Motor neuron (in vitro differentiated cells): ENCODE measurements at regions not wholly inside any gene's neighbourhood (a gene's known extent, or its start where the extent isn't known, plus 50 kb on each side); places are given as distances from the start of the nearest gene placed in this dataset.
"Not testable (repeated sequence)": the region's sequence is repeated elsewhere in the genome, so short reads cannot be mapped to it uniquely, and the experiment has no call there.

Experiments
- ATAC-seq, 8 experiments: fragments of 200-7000 bp; cut with Tn5 transposase; replicated peaks in 6 of 8; 2 replicates each; pipeline ENCODE4 v1.8.0; 2021; ENCODE audit warnings: mild to moderate bottlenecking in 8 of 8, moderate library complexity in 8 of 8
- H3K27ac ChIP-seq, 2 donors: fragments of 250-450 bp; sonication (Bioruptor Pico); 2 replicates each; pipeline ENCODE4 v1.9.0; 2021; ENCODE audit warnings: antibody characterized with exemption in 2 of 2, mild to moderate bottlenecking in 2 of 2, moderate library complexity in 1 of 2
- H3K4me1 ChIP-seq, 2 donors: fragments of 250-450 bp; sonication (Bioruptor Pico); replicated peaks in 1 of 2; 2 replicates each; pipeline ENCODE4 v1.6.1; 2021; ENCODE audit warnings: antibody characterized with exemption in 2 of 2, mild to moderate bottlenecking in 2 of 2, moderate library complexity in 1 of 2
- H3K4me3 ChIP-seq, 5 donors: fragments of 250-450 bp; sonication (Bioruptor Pico); 2 replicates each; pipeline ENCODE4 v1.9.0; 2021; ENCODE audit warnings: antibody characterized with exemption in 5 of 5, mild to moderate bottlenecking in 5 of 5, moderate library complexity in 4 of 5
- WGBS, 10 experiments: fragments of 450-650 bp; shearing (Covaris generic); methylation state at CpG; one replicate each; pipeline ENCODE4 v1.0.0; 2022; 5-methylcytosine and 5-hydroxymethylcytosine counted together
- in situ Hi-C, 9 experiments: fragments of 400-800 bp; cut with MboI; loops; one replicate each; pipeline ENCODE4 v1.15.0; 2021; ENCODE audit warnings: low sequenced_read_pairs in 9 of 9, low pct_unique_long_range_greater_than_20kb in 2 of 9; ENCODE audit not compliant: unreplicated experiment in 9 of 9

DNA sequence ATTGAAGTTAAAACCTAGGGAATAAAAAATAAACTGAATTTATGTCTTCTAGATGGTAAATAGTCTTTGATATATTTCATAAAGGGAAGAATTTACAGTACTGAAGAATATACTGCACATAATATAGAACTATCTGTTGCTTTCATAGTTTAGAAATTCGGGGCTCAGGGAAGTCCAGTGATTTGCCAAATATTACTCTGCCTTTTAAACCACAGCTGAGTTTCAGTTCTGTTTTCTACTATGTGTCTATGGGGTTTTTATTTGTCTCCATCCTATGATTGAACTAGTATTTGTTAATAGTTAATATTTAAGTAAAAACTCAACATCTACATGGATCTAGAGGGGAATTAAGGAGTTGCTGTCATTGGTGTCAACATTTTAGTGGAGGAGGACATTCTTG lies 715.0 kb upstream of the CDH8 start:
- WGBS, 10 experiments: 0 to 91% (median 6%) methylated on average over 1 of the region's 1 CpG; no CpG with 5 or more reads in 2 of the 10 experiments
- no peak for ATAC-seq
- H3K4me1 ChIP-seq: peaks cover 3 to 6% of the 10 kb centered on the region in 2 donors
- no peak overlapping the region for H3K27ac ChIP-seq
- H3K4me3 ChIP-seq: no peak overlapping the region
- in situ Hi-C loops: no loop called here

DNA sequence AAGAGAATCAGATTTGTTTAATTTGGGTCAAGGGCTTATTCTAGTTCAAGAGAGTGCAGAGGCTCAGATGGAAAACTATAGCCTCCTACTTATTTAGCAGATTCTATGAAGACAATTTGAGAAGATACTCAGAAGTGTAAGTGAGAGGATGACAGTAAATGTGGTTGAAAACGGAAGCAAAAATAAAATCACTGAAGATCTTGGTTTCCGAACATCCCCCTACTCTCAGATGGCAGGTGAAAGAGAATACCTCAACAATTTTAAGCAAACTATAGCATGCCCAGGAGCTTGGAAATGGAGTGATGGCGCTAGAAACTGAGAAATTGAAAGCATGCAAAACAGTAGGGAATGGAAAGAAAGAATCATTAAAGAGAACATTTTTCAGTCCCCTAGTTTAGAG lies 705.5 kb upstream of the CDH8 start:
- WGBS, 10 experiments: 6 to 94% (median 58%) methylated on average over 1 to 3 of the region's 3 CpGs; no CpG with 5 or more reads in 2 of the 10 experiments
- no peak overlapping the region for H3K4me3 ChIP-seq
- no peaks in the 10 kb centered on the region for H3K4me1 ChIP-seq
- no peak overlapping the region for H3K27ac ChIP-seq
- in situ Hi-C loops: no loop called here
- no peak for ATAC-seq

- Histone ChIP-seq H3K4me3 (no peak overlapping the region), H3K4me1 (no peaks in the 10 kb centered on the region), H3K27ac (no peak overlapping the region)
- in situ Hi-C loops: no loop called here
- 0 to 100% (median 59%) methylated on average over 1 to 3 of the region's 3 CpGs; no CpG with 5 or more reads in 2 of the 10 experiments for WGBS, 10 experiments
- ATAC-seq: no peak
Observed at GRCh38 chr16:62738666-62739460, 702.6 kb upstream of the CDH8 start.

DNA sequence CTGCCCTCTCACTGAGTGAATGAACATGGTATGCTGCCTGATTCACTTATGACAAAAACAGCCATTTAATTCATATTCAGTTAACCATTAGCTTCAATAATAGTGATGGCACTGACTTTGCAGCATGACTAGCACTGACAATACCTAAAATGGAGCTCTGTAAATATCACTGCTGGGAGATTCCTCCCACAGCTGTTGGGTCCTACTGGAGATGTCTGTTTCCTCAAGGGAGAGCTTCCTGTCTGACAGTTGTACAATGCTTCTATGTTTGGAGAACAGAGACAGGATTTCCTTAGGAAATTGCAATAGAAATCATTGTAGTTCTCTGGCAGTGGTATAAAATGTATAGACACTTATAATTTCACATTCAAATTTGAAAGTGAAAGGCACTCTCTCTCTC lies 695.9 kb upstream of the CDH8 start:
- H3K27ac ChIP-seq: no peak overlapping the region
- no peak overlapping the region for H3K4me3 ChIP-seq
- in situ Hi-C loops: no loop called here
- ATAC-seq: no peak
- H3K4me1 ChIP-seq: no peaks in the 10 kb centered on the region

DNA sequence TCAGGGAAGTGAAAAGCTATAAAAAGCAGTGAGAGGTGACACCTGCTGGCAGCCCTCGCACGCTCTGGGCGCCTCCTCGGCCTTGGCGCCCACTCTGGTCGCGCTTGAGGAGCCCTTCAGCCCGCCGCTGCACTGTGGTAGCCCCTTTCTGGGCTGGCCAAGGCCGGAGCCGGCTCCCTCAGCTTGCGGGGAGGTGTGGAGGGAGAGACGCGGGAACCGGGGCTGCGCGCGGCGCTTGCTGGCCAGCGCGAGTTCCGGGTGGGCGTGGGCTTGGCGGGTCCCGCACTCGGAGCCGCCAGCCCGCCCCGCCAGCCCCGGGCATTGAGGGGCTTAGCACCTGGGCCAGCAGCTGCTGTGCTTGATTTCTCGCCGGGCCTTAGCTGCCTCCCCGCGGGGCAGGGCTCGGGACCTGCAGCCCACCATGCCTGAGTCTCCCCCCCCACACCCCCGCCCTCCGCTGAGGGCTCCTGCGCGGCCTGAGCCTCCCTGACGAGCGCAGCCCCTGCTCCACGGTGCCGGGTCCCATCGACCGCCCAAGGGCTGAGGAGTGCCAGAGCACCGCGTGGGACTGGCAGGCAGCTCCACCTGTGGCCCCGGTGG lies 688.5 kb upstream of the CDH8 start:
- H3K27ac ChIP-seq, H3K4me3 ChIP-seq, in situ Hi-C loops, ATAC-seq, H3K4me1 ChIP-seq: not testable (repeated sequence)
- 25 to 100% (median 100%) methylated on average over 1 to 13 of the region's 48 CpGs; no CpG with 5 or more reads in 5 of the 10 experiments for WGBS, 10 experiments

DNA sequence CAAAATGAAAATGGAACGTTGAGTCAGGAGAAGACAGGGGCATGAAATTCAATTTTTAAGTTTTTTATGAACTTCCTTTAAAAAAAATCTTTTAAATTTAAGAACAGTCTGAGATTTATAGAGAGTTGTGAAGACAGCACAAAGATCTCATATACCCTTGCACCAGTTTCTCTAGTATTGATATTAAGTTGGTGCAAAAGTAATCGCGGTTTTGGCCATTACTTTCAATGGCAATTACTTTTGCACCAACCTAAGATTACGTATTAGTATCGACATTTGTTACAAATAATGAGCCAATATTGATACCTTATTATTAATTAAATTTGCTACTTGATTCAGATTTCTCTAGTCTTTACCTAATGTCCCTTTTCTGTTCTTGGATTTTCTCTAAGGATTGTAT lies 684.4 kb upstream of the CDH8 start:
- in situ Hi-C loops: no loop called here
- ATAC-seq: no peak
- H3K27ac ChIP-seq: no peak overlapping the region
- H3K4me1 ChIP-seq: no peaks in the 10 kb centered on the region
- H3K4me3 ChIP-seq: no peak overlapping the region
- WGBS, 10 experiments: 27 to 73% (median 66%) methylated on average over 4 to 5 of the region's 5 CpGs

DNA sequence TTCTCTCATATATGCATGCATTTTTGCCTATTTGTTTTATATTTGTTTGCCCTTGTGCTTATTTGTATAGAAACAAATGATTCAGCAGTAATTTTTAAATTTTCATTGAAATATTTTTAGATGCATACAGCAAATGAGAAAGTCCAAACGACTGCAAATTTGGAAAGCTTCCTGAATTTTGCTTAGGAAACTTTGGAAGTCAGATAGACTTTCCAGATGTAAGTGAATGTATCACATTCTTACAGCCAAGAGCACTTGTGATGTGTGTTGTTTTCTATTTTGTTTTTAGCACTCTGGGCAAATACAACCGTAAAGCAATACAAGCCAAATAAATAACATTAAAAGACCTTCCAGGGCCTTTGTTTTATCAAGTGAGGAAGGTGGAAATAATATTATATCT lies 680.8 kb upstream of the CDH8 start:
- in situ Hi-C loops: no loop called here
- no peak for ATAC-seq
- Histone ChIP-seq H3K4me3 (no peak overlapping the region), H3K27ac (no peak overlapping the region), H3K4me1 (no peaks in the 10 kb centered on the region)
- WGBS, 10 experiments: 10 to 100% (median 62%) methylated on average over 1 to 2 of the region's 2 CpGs

GRCh38 chr16:62715701-62716100 lies 679.5 kb upstream of the CDH8 start:
- ATAC-seq: peak in 1 of 8 experiments; percentile 26
- in situ Hi-C loops: no loop called here
- Histone ChIP-seq H3K27ac (no peak overlapping the region), H3K4me3 (no peak overlapping the region), H3K4me1 (peaks cover 0 to 5% of the 10 kb centered on the region in 2 donors)
- 0 to 88% (median 69%) methylated on average over 1 of the region's 1 CpG; no CpG with 5 or more reads in 4 of the 10 experiments for WGBS, 10 experiments

- H3K4me1 ChIP-seq: peaks cover 0 to 22% of the 10 kb centered on the region in 2 donors
- in situ Hi-C loops: no loop called here
- 0 to 100% (median 80%) methylated on average over 1 of the region's 1 CpG; no CpG with 5 or more reads in 1 of the 10 experiments for WGBS, 10 experiments
- no peak overlapping the region for H3K4me3 ChIP-seq
- H3K27ac ChIP-seq: no peak overlapping the region
- no peak for ATAC-seq
Observed at GRCh38 chr16:62712566-62712965, 676.3 kb upstream of the CDH8 start.

DNA sequence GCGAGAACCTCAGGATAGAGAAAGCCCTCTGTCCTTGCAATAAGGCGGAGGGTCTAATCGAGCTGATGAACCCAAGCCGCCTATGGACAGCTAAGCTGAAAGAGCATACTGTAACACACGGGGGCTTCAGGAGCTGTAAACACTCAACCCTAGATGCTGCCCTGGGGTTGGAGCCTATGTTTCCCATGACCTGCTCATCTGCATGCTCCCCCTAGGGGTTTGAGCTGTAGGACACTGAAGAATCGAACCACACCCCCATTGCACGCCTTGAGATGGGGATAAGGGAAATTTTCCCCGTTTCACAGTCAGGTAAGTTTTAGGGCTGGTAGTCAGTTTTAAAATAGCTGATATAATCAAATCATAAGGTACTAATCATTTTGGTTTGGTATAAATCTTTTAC lies 675.6 kb upstream of the CDH8 start:
- no peak for ATAC-seq
- in situ Hi-C loops: no loop called here
- Histone ChIP-seq H3K27ac (no peak overlapping the region), H3K4me1 (peaks cover 0 to 22% of the 10 kb centered on the region in 2 donors), H3K4me3 (no peak overlapping the region)
- 22 to 100% (median 89%) methylated on average over 1 to 7 of the region's 8 CpGs; no CpG with 5 or more reads in 2 of the 10 experiments for WGBS, 10 experiments

DNA sequence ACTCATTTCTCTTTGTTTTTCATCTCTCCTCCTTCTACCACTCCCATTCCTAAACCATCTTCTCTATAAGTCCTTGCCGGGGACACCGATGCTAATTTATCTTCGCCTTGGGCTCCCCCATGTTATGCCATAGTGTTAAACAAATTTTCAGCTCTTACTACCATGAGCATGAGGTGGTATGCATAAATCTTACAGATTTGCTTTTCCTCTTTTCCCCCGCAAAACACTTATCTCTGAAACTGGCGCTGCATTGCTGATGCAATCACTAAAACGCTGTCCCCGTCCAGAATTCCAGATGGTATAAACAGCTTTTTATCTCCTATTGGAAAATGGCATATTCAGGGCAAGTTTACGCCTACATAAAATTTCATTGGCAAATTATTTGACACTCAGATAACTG lies 673.6 kb upstream of the CDH8 start:
- peak in 4 of 8 experiments; percentile 35 to 69 (median 54) for ATAC-seq

DNA sequence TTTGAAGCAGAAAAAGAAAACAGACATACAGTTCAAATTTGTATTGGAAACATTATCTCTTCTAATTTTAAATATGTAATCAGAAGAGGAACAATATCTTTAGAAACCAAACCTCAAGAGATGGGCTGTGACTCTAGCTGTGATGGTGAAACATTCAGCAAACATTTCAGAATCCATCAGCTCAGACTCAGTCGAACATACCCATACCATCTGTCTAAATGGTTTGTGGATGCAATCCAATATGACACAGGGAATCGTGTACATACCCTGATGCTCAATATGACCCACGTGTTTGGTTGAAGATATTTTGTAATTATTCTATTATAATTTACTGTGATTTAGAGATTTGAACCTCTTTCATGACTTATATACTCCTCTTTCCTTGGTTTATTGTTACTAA lies 665.2 kb upstream of the CDH8 start:
- in situ Hi-C loops: no loop called here
- H3K4me3 ChIP-seq: no peak overlapping the region
- peaks cover 0 to 10% of the 10 kb centered on the region in 2 donors for H3K4me1 ChIP-seq
- 0 to 100% (median 41%) methylated on average over 2 to 3 of the region's 3 CpGs; no CpG with 5 or more reads in 2 of the 10 experiments for WGBS, 10 experiments
- no peak overlapping the region for H3K27ac ChIP-seq
- no peak for ATAC-seq

More for the DNA sequence above, 673.6 kb upstream of the CDH8 start:
- H3K4me3 ChIP-seq: no peak overlapping the region
- peaks cover 0 to 22% of the 10 kb centered on the region in 2 donors for H3K4me1 ChIP-seq
- 15 to 88% (median 66%) methylated on average over 2 to 8 of the region's 8 CpGs for WGBS, 10 experiments
- peak overlapping the region in 1 of 2 donors; percentile 21 for H3K27ac ChIP-seq
- in situ Hi-C loops: no loop called here

DNA sequence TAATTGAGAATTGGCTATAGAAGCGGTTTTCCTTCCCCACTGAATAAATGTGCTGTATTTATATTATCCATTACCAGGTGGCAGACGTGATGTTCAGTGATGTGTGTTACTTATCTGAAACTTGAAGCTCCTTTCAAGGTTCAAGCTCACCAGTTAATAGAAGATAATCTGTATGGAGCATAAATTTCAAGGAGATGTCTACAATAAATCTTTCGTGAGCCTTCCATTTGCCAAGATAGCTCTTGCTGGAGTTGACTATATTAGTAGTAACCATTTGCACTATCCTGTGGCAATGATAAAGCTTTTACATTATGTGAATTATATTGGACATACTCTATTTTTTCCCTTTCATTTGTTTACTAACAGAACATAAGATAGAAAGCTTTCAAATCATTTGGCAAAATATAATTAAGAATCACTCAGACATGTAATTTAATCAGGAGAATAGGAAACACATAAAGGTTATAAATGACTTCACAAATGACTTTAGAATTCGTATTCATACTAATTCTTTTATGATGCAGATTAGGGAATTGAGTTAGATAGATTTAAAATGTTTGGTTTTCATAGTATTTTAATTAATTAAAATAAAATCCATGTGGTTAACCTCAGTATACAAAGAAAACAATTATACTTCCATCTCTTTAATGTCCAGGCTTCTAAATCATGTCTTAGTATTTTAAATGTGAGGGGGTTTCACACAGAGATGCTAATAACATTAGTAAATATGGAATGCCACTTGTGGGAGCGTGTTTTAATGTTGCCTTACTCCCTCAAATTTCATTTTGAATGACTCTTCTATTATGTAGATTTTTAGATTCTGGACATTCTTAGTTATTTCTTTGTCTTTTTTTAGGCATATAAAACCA lies 664.4 kb upstream of the CDH8 start:
- ATAC-seq: peak in 5 of 8 experiments; percentile 20 to 93 (median 46)
- in situ Hi-C loops: no loop called here
- Histone ChIP-seq H3K4me3 (no peak overlapping the region), H3K4me1 (peaks cover 0 to 10% of the 10 kb centered on the region in 2 donors), H3K27ac (no peak overlapping the region)
- 3 to 85% (median 55%) methylated on average over 2 to 5 of the region's 5 CpGs for WGBS, 10 experiments
